GM12878 (cell line): ENCODE measurements at regions not wholly inside any gene's neighbourhood (a gene's known extent, or its start where the extent isn't known, plus 50 kb on each side); places are given as distances from the start of the nearest gene placed in this dataset.

Experiments used
- BMI1 ChIP-seq: fragments of 450-650 bp; IDR thresholded peaks from 2 replicates; pipeline ENCODE4 v1.6.1; 2016; ENCODE audit warnings: mild to moderate bottlenecking, moderate library complexity, borderline replicate concordance
- CHD1 ChIP-seq: IDR thresholded peaks from 2 replicates; pipeline ENCODE4 v1.6.1; 2012; ENCODE audit warnings: low read depth, low read length, improper control_type of control experiment
- CREB1 ChIP-seq: IDR thresholded peaks from 2 replicates; pipeline ENCODE4 v1.6.1; 2012; ENCODE audit warnings: low read depth, mild to moderate bottlenecking, inconsistent platforms
- ESRRA ChIP-seq: IDR thresholded peaks from 2 replicates; pipeline ENCODE4 v1.6.1; 2012; ENCODE audit warnings: mild to moderate bottlenecking, low read length, improper control_type of control experiment
- HCFC1 ChIP-seq: fragments of 150-350 bp; IDR thresholded peaks from 2 replicates; pipeline ENCODE4 v1.6.1; 2014; ENCODE audit warnings: low read length
- LARP7 ChIP-seq: fragments of 450-650 bp; IDR thresholded peaks from 2 replicates; pipeline ENCODE4 v1.6.1; 2017; ENCODE audit warnings: mild to moderate bottlenecking
- MYC ChIP-seq: IDR thresholded peaks from 2 replicates; pipeline ENCODE4 v1.6.1; 2011; ENCODE audit warnings: mild to moderate bottlenecking, low read length, moderate library complexity, inconsistent platforms; ENCODE audit not compliant: insufficient read depth, insufficient replicate concordance, insufficient read length, severe bottlenecking
- RBBP5 ChIP-seq: fragments of 200-600 bp; sonication (generic); conservative IDR thresholded peaks from 2 replicates; pipeline ENCODE4 v1.6.1; 2016
- RUNX3 ChIP-seq: IDR thresholded peaks from 2 replicates; pipeline ENCODE4 v1.6.1; 2012; ENCODE audit warnings: low read length, inconsistent platforms
- ZNF24 ChIP-seq: fragments of 450-650 bp; IDR thresholded peaks from 2 replicates; pipeline ENCODE4 v1.6.1; 2017; ENCODE audit warnings: antibody characterized with exemption, mild to moderate bottlenecking
- TF ChIP-seq, protein P1 (sequence below): IDR thresholded peaks from 2 replicates; pipeline ENCODE4 v1.6.1; 2012; ENCODE audit warnings: improper control_type of control experiment, low read depth, low read length; ENCODE audit not compliant: insufficient replicate concordance
- TF ChIP-seq, protein P2 (sequence below): fragments of 450-650 bp; IDR thresholded peaks from 2 replicates; pipeline ENCODE4 v1.6.1; 2018; ENCODE audit warnings: borderline replicate concordance, mild to moderate bottlenecking; ENCODE audit not compliant: partially characterized antibody
- TF ChIP-seq, protein P3 (sequence below): fragments of 150-350 bp; IDR thresholded peaks from 2 replicates; pipeline ENCODE4 v1.6.1; 2016; ENCODE audit warnings: low read depth, low read length

DNA sequence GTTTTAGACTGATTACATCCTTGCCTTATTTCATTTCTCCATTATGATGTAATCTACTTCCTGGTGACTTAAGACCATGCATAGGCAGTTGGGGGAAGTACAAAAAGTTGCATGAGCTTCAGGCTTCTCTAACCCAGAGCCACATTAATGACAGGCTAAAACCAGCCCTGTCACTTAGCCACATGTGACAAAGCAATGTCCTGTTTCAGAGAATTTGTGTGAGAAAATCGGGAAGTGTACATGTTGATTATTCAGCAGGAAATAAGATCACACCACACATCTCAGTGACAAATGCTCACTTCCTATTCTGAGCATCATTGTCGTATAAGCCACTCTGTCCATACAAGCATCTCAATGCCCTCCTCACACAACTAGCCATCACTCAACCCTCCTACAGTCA, 98.5 kb upstream of the MAGEB16 start (continued):
- TF ChIP-seq LARP7 (no peak), RBBP5 (no peak), BMI1 (no peak), CHD1 (no peak), CREB1 (peak; percentile 46; the same call in 1 of the 2 replicates), ESRRA (no peak), HCFC1 (no peak), ZNF24 (no peak), RUNX3 (peak; percentile 32; the same call in 1 of the 2 replicates), MYC (no peak)
- TF ChIP-seq, protein P1, sequence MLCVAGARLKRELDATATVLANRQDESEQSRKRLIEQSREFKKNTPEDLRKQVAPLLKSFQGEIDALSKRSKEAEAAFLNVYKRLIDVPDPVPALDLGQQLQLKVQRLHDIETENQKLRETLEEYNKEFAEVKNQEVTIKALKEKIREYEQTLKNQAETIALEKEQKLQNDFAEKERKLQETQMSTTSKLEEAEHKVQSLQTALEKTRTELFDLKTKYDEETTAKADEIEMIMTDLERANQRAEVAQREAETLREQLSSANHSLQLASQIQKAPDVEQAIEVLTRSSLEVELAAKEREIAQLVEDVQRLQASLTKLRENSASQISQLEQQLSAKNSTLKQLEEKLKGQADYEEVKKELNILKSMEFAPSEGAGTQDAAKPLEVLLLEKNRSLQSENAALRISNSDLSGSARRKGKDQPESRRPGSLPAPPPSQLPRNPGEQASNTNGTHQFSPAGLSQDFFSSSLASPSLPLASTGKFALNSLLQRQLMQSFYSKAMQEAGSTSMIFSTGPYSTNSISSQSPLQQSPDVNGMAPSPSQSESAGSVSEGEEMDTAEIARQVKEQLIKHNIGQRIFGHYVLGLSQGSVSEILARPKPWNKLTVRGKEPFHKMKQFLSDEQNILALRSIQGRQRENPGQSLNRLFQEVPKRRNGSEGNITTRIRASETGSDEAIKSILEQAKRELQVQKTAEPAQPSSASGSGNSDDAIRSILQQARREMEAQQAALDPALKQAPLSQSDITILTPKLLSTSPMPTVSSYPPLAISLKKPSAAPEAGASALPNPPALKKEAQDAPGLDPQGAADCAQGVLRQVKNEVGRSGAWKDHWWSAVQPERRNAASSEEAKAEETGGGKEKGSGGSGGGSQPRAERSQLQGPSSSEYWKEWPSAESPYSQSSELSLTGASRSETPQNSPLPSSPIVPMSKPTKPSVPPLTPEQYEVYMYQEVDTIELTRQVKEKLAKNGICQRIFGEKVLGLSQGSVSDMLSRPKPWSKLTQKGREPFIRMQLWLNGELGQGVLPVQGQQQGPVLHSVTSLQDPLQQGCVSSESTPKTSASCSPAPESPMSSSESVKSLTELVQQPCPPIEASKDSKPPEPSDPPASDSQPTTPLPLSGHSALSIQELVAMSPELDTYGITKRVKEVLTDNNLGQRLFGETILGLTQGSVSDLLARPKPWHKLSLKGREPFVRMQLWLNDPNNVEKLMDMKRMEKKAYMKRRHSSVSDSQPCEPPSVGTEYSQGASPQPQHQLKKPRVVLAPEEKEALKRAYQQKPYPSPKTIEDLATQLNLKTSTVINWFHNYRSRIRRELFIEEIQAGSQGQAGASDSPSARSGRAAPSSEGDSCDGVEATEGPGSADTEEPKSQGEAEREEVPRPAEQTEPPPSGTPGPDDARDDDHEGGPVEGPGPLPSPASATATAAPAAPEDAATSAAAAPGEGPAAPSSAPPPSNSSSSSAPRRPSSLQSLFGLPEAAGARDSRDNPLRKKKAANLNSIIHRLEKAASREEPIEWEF = no peak
- TF ChIP-seq, protein P2, sequence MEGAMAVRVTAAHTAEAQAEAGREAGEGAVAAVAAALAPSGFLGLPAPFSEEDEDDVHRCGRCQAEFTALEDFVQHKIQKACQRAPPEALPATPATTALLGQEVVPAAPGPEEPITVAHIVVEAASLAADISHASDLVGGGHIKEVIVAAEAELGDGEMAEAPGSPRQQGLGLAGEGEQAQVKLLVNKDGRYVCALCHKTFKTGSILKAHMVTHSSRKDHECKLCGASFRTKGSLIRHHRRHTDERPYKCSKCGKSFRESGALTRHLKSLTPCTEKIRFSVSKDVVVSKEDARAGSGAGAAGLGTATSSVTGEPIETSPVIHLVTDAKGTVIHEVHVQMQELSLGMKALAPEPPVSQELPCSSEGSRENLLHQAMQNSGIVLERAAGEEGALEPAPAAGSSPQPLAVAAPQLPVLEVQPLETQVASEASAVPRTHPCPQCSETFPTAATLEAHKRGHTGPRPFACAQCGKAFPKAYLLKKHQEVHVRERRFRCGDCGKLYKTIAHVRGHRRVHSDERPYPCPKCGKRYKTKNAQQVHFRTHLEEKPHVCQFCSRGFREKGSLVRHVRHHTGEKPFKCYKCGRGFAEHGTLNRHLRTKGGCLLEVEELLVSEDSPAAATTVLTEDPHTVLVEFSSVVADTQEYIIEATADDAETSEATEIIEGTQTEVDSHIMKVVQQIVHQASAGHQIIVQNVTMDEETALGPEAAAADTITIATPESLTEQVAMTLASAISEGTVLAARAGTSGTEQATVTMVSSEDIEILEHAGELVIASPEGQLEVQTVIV = no peak
- TF ChIP-seq, protein P3, sequence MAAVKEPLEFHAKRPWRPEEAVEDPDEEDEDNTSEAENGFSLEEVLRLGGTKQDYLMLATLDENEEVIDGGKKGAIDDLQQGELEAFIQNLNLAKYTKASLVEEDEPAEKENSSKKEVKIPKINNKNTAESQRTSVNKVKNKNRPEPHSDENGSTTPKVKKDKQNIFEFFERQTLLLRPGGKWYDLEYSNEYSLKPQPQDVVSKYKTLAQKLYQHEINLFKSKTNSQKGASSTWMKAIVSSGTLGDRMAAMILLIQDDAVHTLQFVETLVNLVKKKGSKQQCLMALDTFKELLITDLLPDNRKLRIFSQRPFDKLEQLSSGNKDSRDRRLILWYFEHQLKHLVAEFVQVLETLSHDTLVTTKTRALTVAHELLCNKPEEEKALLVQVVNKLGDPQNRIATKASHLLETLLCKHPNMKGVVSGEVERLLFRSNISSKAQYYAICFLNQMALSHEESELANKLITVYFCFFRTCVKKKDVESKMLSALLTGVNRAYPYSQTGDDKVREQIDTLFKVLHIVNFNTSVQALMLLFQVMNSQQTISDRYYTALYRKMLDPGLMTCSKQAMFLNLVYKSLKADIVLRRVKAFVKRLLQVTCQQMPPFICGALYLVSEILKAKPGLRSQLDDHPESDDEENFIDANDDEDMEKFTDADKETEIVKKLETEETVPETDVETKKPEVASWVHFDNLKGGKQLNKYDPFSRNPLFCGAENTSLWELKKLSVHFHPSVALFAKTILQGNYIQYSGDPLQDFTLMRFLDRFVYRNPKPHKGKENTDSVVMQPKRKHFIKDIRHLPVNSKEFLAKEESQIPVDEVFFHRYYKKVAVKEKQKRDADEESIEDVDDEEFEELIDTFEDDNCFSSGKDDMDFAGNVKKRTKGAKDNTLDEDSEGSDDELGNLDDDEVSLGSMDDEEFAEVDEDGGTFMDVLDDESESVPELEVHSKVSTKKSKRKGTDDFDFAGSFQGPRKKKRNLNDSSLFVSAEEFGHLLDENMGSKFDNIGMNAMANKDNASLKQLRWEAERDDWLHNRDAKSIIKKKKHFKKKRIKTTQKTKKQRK = no peak
- TF ChIP-seq, all 136 proteins: peak for 8
